K562 (cell line): ENCODE measurements at regions not wholly inside any gene's neighbourhood (a gene's known extent, or its start where the extent isn't known, plus 50 kb on each side); places are given as distances from the start of the nearest gene placed in this dataset.

ENCODE experiments used
- BHLHE40 ChIP-seq: IDR thresholded peaks from 2 replicates; pipeline ENCODE4 v1.6.1; 2011; ENCODE audit warnings: low read length, improper control_type of control experiment
- HCFC1 ChIP-seq: IDR thresholded peaks from 2 replicates; pipeline ENCODE4 v1.6.1; 2012; ENCODE audit warnings: low read depth, low read length, improper control_type of control experiment
- PPARD ChIP-seq: fragments of 250-450 bp; sonication (Bioruptor Pico); IDR thresholded peaks from 2 replicates; pipeline ENCODE4 v1.8.0; 2022; ENCODE audit warnings: inconsistent platforms, mild to moderate bottlenecking, moderate library complexity
- RBM34 ChIP-seq: fragments of 200-400 bp; formaldehyde crosslinking; IDR thresholded peaks from 2 replicates; pipeline ENCODE4 v1.6.1; 2018; ENCODE audit warnings: low read length, borderline replicate concordance; ENCODE audit not compliant: insufficient read depth
- ZNF764 ChIP-seq: fragments of 250-450 bp; sonication (Bioruptor Pico); IDR thresholded peaks from 2 replicates; pipeline ENCODE4 v1.4.0; 2020; ENCODE audit warnings: low read depth, mild to moderate bottlenecking, moderate library complexity

- TF ChIP-seq RBM34 (no peak), PPARD (CRISPR knock-in tag) (no peak), ZNF764 (no peak), HCFC1 (no peak), BHLHE40 (no peak)
These were observed 78.9 kb downstream of the NCOR2 start for GRCh38 chr12:124488520-124488919.
